HFF-Myc (cell line): ENCODE measurements at regions not wholly inside any gene's neighbourhood (a gene's known extent, or its start where the extent isn't known, plus 50 kb on each side); places are given as distances from the start of the nearest gene placed in this dataset.

ENCODE experiments used
- DNase-seq: peaks from one replicate; pipeline ENCODE4 v3.0.0-alpha.2; 2011; ENCODE audit warnings: low read depth; ENCODE audit errors: extremely low read depth
- H3K4me3 ChIP-seq: replicated peaks from 2 replicates; pipeline ENCODE4 v1.5.1; 2011; ENCODE audit warnings: low read depth, mild to moderate bottlenecking, control low read depth, low read length
- TF ChIP-seq, protein P1 (sequence below): IDR thresholded peaks from 2 replicates; pipeline ENCODE4 v1.5.1; 2012; ENCODE audit warnings: mild to moderate bottlenecking, low read depth, low read length, control low read depth; ENCODE audit errors: missing control alignments

- H3K4me3 ChIP-seq: no peak overlapping the region
- TF ChIP-seq, protein P1, sequence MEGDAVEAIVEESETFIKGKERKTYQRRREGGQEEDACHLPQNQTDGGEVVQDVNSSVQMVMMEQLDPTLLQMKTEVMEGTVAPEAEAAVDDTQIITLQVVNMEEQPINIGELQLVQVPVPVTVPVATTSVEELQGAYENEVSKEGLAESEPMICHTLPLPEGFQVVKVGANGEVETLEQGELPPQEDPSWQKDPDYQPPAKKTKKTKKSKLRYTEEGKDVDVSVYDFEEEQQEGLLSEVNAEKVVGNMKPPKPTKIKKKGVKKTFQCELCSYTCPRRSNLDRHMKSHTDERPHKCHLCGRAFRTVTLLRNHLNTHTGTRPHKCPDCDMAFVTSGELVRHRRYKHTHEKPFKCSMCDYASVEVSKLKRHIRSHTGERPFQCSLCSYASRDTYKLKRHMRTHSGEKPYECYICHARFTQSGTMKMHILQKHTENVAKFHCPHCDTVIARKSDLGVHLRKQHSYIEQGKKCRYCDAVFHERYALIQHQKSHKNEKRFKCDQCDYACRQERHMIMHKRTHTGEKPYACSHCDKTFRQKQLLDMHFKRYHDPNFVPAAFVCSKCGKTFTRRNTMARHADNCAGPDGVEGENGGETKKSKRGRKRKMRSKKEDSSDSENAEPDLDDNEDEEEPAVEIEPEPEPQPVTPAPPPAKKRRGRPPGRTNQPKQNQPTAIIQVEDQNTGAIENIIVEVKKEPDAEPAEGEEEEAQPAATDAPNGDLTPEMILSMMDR: no peak
- no peak for DNase-seq
Observed at GRCh38 chr2:41695198-41696113, 352.4 kb upstream of the PKDCC start.

- no peak overlapping the region for H3K4me3 ChIP-seq
- no peak for DNase-seq
- TF ChIP-seq, protein P1: no peak
Observed at GRCh38 chr2:41697389-41697788, 350.4 kb upstream of the PKDCC start.

- no peak overlapping the region for H3K4me3 ChIP-seq
- TF ChIP-seq, protein P1: peak; percentile 71
- DNase-seq: no peak
Observed at GRCh38 chr2:41698678-41699422, 349.0 kb upstream of the PKDCC start.

DNA sequence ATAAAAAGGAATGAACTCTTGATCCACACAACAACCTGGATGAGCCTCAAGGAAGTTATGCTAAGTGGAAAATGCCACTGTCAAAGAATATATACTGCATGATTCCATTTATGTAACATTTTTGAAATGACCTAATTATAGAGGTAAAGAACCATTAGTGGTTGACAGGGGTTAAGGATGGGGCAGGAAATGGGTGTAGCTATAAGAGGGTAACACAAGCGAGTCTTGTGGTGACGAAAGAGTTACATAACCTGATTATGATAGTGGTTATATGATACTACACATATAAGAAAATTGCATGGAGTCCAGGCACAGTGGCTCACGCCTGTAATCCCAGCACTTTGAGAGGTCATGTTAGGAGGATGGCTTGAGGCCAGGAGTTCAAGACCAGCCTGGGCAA is 346.6 kb upstream of the PKDCC start:
- no peak overlapping the region for H3K4me3 ChIP-seq
- DNase-seq: no peak
- TF ChIP-seq, protein P1: no peak

DNA sequence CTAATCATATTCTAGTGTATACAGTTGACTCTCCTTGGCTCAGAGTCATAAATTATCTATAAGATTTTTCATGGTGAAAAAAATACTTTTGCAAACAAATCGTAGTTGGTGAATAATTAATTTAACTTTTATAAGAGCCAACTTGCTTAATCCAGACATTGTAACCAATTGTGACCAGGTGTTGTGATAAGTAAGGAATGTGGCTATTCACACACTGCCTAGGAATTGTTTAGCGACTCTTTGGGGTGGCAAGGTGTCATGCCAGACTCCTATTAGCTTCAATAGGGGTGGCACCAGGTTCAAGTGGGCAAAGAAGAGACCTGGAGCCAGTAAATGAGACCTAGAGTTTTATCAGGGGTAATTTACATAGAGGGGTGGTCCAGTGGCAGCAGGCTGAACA is 344.7 kb upstream of the PKDCC start:
- DNase-seq: no peak
- TF ChIP-seq, protein P1: no peak
- H3K4me3 ChIP-seq: no peak overlapping the region

- no peak overlapping the region for H3K4me3 ChIP-seq
- TF ChIP-seq, protein P1: no peak
- no peak for DNase-seq
Observed at GRCh38 chr2:41705634-41706033, 342.2 kb upstream of the PKDCC start.
